Retinal pigment epithelial cell (primary cell): ENCODE measurements at regions not wholly inside any gene's neighbourhood (a gene's known extent, or its start where the extent isn't known, plus 50 kb on each side); places are given as distances from the start of the nearest gene placed in this dataset.

Experiments
- DNase-seq: peaks from one replicate; pipeline ENCODE4 v3.0.0-alpha.2; 2010; ENCODE audit warnings: low read depth
- H3K4me3 ChIP-seq: 2 replicates; pipeline ENCODE4 v1.5.1; 2011; ENCODE audit warnings: mild to moderate bottlenecking, low read length, control low read depth, moderate library complexity
- CTCF ChIP-seq: conservative IDR thresholded peaks from 2 replicates; pipeline ENCODE4 v1.5.1; 2011; ENCODE audit warnings: low read depth, low read length, control low read depth, inconsistent platforms

GRCh38 chr1:219264561-219264960, 90.9 kb downstream of the LYPLAL1 start:
- no peak overlapping the region for H3K4me3 ChIP-seq
- no peak for TF ChIP-seq CTCF
- no peak for DNase-seq
